H9 (cell line): ENCODE measurements at regions not wholly inside any gene's neighbourhood (a gene's known extent, or its start where the extent isn't known, plus 50 kb on each side); places are given as distances from the start of the nearest gene placed in this dataset.

Source experiments
- DNase-seq: peaks from one replicate; pipeline ENCODE4 v3.0.0-alpha.2; 2017
- H2AFZ ChIP-seq: one replicate; pipeline ENCODE4 v1.6.1; 2013; ENCODE audit warnings: mild to moderate bottlenecking, low read length, control low read depth, moderate library complexity
- H2AK5ac ChIP-seq: 2 replicates; pipeline ENCODE4 v1.6.1; 2013; ENCODE audit warnings: low read length, control low read depth, mixed read lengths; ENCODE audit not compliant: insufficient read length
- H2BK120ac ChIP-seq: one replicate; pipeline ENCODE4 v1.6.1; 2013; ENCODE audit warnings: low read depth, mild to moderate bottlenecking, low read length, control low read depth, inconsistent platforms; ENCODE audit not compliant: poor library complexity, severe bottlenecking
- H2BK12ac ChIP-seq: 2 replicates; pipeline ENCODE4 v1.6.1; 2013; ENCODE audit warnings: low read length, control low read depth, mixed read lengths, low read depth; ENCODE audit not compliant: insufficient read length
- H2BK15ac ChIP-seq: 2 replicates; pipeline ENCODE4 v1.6.1; 2013; ENCODE audit warnings: low read depth, low read length, control low read depth
- H2BK20ac ChIP-seq: one replicate; pipeline ENCODE4 v1.6.1; 2013; ENCODE audit warnings: low read depth, mild to moderate bottlenecking, low read length, control low read depth, inconsistent platforms; ENCODE audit not compliant: poor library complexity, severe bottlenecking
- H2BK5ac ChIP-seq: 2 replicates; pipeline ENCODE4 v1.6.1; 2013; ENCODE audit warnings: low read length, control low read depth, mixed read lengths; ENCODE audit not compliant: insufficient read length
- H3K14ac ChIP-seq: 2 replicates; pipeline ENCODE4 v1.6.1; 2013; ENCODE audit warnings: low read length, control low read depth; ENCODE audit not compliant: insufficient read depth
- H3K18ac ChIP-seq: 2 replicates; pipeline ENCODE4 v1.6.1; 2013; ENCODE audit warnings: low read depth, mild to moderate bottlenecking, mixed read lengths, low read length, control low read depth; ENCODE audit not compliant: insufficient read length
- H3K23ac ChIP-seq: 2 replicates; pipeline ENCODE4 v1.6.1; 2013; ENCODE audit warnings: low read length, control low read depth, mixed read lengths, low read depth; ENCODE audit not compliant: insufficient read length
- H3K23me2 ChIP-seq: 2 replicates; pipeline ENCODE4 v1.6.1; 2013; ENCODE audit warnings: low read depth, mild to moderate bottlenecking, mixed read lengths, low read length, control low read depth; ENCODE audit not compliant: insufficient read length, poor library complexity, severe bottlenecking
- H3K27ac ChIP-seq: 2 replicates; pipeline ENCODE4 v1.5.1; 2013; ENCODE audit warnings: low read length, control low read depth, mixed read lengths, low read depth; ENCODE audit not compliant: insufficient read length
- H3K27me3 ChIP-seq: 2 replicates; pipeline ENCODE4 v1.6.1; 2013; ENCODE audit warnings: low read length, control low read depth, inconsistent platforms; ENCODE audit not compliant: insufficient read depth
- H3K4ac ChIP-seq: 2 replicates; pipeline ENCODE4 v1.6.1; 2013; ENCODE audit warnings: low read depth, mild to moderate bottlenecking, control low read depth, inconsistent platforms, low read length, moderate library complexity
- H3K4me1 ChIP-seq: 2 replicates; pipeline ENCODE4 v1.6.1; 2013; ENCODE audit warnings: low read length, control low read depth, inconsistent platforms; ENCODE audit not compliant: insufficient read depth
- H3K4me2 ChIP-seq: 2 replicates; pipeline ENCODE4 v1.6.1; 2013; ENCODE audit warnings: low read length, control low read depth, mixed read lengths; ENCODE audit not compliant: insufficient read length, insufficient read depth
- H3K56ac ChIP-seq: 2 replicates; pipeline ENCODE4 v1.6.1; 2013; ENCODE audit warnings: low read depth, mild to moderate bottlenecking, mixed read lengths, low read length, control low read depth; ENCODE audit not compliant: insufficient read length
- H3K79me1 ChIP-seq: 2 replicates; pipeline ENCODE4 v1.6.1; 2013; ENCODE audit warnings: low read depth, mild to moderate bottlenecking, moderate library complexity, low read length, control low read depth, inconsistent platforms; ENCODE audit not compliant: insufficient read depth, poor library complexity, severe bottlenecking
- H3K79me2 ChIP-seq: 2 replicates; pipeline ENCODE4 v1.6.1; 2013; ENCODE audit warnings: low read length, control low read depth, inconsistent platforms; ENCODE audit not compliant: insufficient read depth
- H3K9ac ChIP-seq: 2 replicates; pipeline ENCODE4 v1.6.1; 2013; ENCODE audit warnings: low read length, control low read depth, mixed read lengths; ENCODE audit not compliant: insufficient read length; ENCODE audit errors: extremely low read depth
- H3K9me3 ChIP-seq: one replicate; pipeline ENCODE4 v1.6.1; 2013; ENCODE audit warnings: low read depth, low read length, inconsistent platforms; ENCODE audit not compliant: control insufficient read depth
- H3T11ph ChIP-seq: one replicate; pipeline ENCODE4 v1.6.1; 2013; ENCODE audit warnings: mild to moderate bottlenecking, low read length, control low read depth, inconsistent platforms
- H4K20me1 ChIP-seq: one replicate; pipeline ENCODE4 v1.6.1; 2013; ENCODE audit not compliant: control insufficient read depth, insufficient read length, insufficient read depth
- H4K5ac ChIP-seq: 2 replicates; pipeline ENCODE4 v1.6.1; 2013; ENCODE audit warnings: low read depth, mild to moderate bottlenecking, mixed read lengths, low read length, control low read depth; ENCODE audit not compliant: insufficient read length
- H4K8ac ChIP-seq: replicated peaks from 2 replicates; pipeline ENCODE4 v1.6.1; 2013; ENCODE audit warnings: low read length, control low read depth, mixed read lengths, low read depth; ENCODE audit not compliant: insufficient read length
- H4K91ac ChIP-seq: 2 replicates; pipeline ENCODE4 v1.6.1; 2013; ENCODE audit warnings: low read depth, mild to moderate bottlenecking, moderate library complexity, mixed read lengths, low read length, control low read depth; ENCODE audit not compliant: insufficient read length
- H3K27ac Mint-ChIP-seq, 3 experiments: 2 replicates in 2 of 3; 3 replicates in 1 of 3; pipeline ENCODE4 v1.8.0; 2020 to 2021; ENCODE audit warnings: mixed read lengths in 3 of 3, mild to moderate bottlenecking in 1 of 3, moderate library complexity in 1 of 3
- H3K27me3 Mint-ChIP-seq: 2 replicates; pipeline ENCODE4 v1.8.0; 2021; ENCODE audit warnings: low read depth, mild to moderate bottlenecking, moderate library complexity, mixed read lengths
- H3K36me3 Mint-ChIP-seq, 3 experiments: 2 replicates in 2 of 3; 3 replicates in 1 of 3; pipeline ENCODE4 v1.8.0; 2020 to 2021; ENCODE audit warnings: low read depth in 3 of 3, mixed read lengths in 3 of 3; ENCODE audit not compliant: insufficient read depth in 1 of 3
- H3K4me1 Mint-ChIP-seq, 2 experiments: 2 replicates each; pipeline ENCODE4 v1.8.0; 2020; ENCODE audit warnings: mixed read lengths in 2 of 2
- H3K4me3 Mint-ChIP-seq, 2 experiments: 2 replicates in 1 of 2; 3 replicates in 1 of 2; pipeline ENCODE4 v1.8.0; 2020 to 2021; ENCODE audit warnings: mild to moderate bottlenecking in 2 of 2, mixed read lengths in 2 of 2, moderate library complexity in 1 of 2
- H3K9me3 Mint-ChIP-seq, 2 experiments: 2 replicates in 1 of 2; 3 replicates in 1 of 2; pipeline ENCODE4 v1.8.0; 2020; ENCODE audit warnings: mild to moderate bottlenecking in 2 of 2, mixed read lengths in 2 of 2, moderate library complexity in 1 of 2
- CTCF ChIP-seq: fragments of 200-600 bp; sonication (generic); conservative IDR thresholded peaks from 3 replicates; pipeline ENCODE4 v1.8.0; 2021; ENCODE audit warnings: antibody characterized with exemption, mild to moderate bottlenecking
- WGBS: extraction: QIAGEN DNeasy Blood & Tissue Kit; methylation state at CpG from one replicate; pipeline ENCODE4 v1.1.7; 2013; ENCODE audit warnings: missing lambda C conversion rate, low lambda C conversion rate, mixed read lengths; ENCODE audit not compliant: insufficient read length; ENCODE audit errors: extremely low coverage; 5-methylcytosine and 5-hydroxymethylcytosine counted together

- Histone ChIP-seq H3K23ac (no peak overlapping the region), H3K27me3 (no peaks in the 10 kb centered on the region), H4K20me1 (no peaks in the 10 kb centered on the region), H4K91ac (no peak overlapping the region), H3K4ac (no peak overlapping the region), H2BK5ac (no peak overlapping the region), H3K9ac (no peak overlapping the region), H3K23me2 (no peaks in the 10 kb centered on the region), H2BK12ac (no peak overlapping the region), H3K9me3 (no peaks in the 10 kb centered on the region), H2BK15ac (no peak overlapping the region), H3K79me2 (no peaks in the 10 kb centered on the region), H2AK5ac (no peak overlapping the region), H3K14ac (no peak overlapping the region; the same call in 1 of the 2 replicates), H3K56ac (no peak overlapping the region), H2BK20ac (no peak overlapping the region), H3T11ph (no peak overlapping the region), H4K8ac (no peak overlapping the region), H4K5ac (no peak overlapping the region), H2BK120ac (no peak overlapping the region), H3K27ac (no peak overlapping the region), H3K4me1 (no peaks in the 10 kb centered on the region), H3K4me2 (no peak overlapping the region), H3K79me1 (no peaks in the 10 kb centered on the region), H3K18ac (no peak overlapping the region), H2AFZ (no peak overlapping the region)
- no peak for DNase-seq
- Mint-ChIP-seq H3K4me1 (no peaks in the 10 kb centered on the region), H3K4me3 (no peak overlapping the region), H3K27me3 (no peaks in the 10 kb centered on the region), H3K27ac (no peak overlapping the region), H3K36me3 (no peaks in the 10 kb centered on the region), H3K9me3 (no peaks in the 10 kb centered on the region)
- no CpG with 5 or more reads among the region's 3 CpGs for WGBS
- no peak for TF ChIP-seq CTCF
Observed at GRCh38 chr7:46554688-46555422, 633.8 kb upstream of the IGFBP3 start.
